Choroid plexus epithelial cell (primary cell): ENCODE measurements at regions not wholly inside any gene's neighbourhood (a gene's known extent, or its start where the extent isn't known, plus 50 kb on each side); places are given as distances from the start of the nearest gene placed in this dataset.

ENCODE experiments used
- DNase-seq: peaks from one replicate; pipeline ENCODE4 v3.0.0-alpha.2; 2010; ENCODE audit warnings: low read depth
- H3K4me3 ChIP-seq: 2 replicates; pipeline ENCODE4 v1.5.1; 2011; ENCODE audit warnings: low read depth, mild to moderate bottlenecking, control low read depth, low read length, moderate library complexity
- TF ChIP-seq, protein P1 (sequence below): conservative IDR thresholded peaks from 2 replicates; pipeline ENCODE4 v1.5.1; 2011; ENCODE audit warnings: low read depth, mild to moderate bottlenecking, control low read depth, inconsistent platforms, low read length, moderate library complexity

GRCh38 chr14:84017495-84017894, 1512.4 kb upstream of the FLRT2 start:
- TF ChIP-seq, protein P1, sequence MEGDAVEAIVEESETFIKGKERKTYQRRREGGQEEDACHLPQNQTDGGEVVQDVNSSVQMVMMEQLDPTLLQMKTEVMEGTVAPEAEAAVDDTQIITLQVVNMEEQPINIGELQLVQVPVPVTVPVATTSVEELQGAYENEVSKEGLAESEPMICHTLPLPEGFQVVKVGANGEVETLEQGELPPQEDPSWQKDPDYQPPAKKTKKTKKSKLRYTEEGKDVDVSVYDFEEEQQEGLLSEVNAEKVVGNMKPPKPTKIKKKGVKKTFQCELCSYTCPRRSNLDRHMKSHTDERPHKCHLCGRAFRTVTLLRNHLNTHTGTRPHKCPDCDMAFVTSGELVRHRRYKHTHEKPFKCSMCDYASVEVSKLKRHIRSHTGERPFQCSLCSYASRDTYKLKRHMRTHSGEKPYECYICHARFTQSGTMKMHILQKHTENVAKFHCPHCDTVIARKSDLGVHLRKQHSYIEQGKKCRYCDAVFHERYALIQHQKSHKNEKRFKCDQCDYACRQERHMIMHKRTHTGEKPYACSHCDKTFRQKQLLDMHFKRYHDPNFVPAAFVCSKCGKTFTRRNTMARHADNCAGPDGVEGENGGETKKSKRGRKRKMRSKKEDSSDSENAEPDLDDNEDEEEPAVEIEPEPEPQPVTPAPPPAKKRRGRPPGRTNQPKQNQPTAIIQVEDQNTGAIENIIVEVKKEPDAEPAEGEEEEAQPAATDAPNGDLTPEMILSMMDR: no peak
- no peak for DNase-seq
- no peak overlapping the region for H3K4me3 ChIP-seq

DNA sequence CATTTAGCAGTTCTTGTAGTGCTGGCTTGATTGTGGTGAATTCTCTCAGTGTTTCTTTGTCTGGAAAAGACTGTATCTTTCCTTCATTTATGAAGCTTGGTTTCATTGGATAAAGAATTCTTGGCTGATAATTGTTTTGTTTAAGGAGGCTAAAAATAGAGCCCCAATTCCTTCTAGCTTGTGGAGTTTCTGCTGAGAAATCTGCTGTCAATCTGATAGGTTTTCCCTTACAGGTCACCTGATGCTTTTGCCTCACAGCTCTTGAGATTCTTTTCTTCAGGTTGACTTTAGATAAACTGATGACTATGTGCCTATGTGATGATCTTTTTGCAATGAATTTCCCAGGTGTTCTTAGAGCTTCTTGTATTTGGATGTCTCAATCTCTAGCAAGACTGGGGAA, 1508.5 kb upstream of the FLRT2 start:
- H3K4me3 ChIP-seq: no peak overlapping the region
- DNase-seq: no peak
- TF ChIP-seq, protein P1: no peak

DNA sequence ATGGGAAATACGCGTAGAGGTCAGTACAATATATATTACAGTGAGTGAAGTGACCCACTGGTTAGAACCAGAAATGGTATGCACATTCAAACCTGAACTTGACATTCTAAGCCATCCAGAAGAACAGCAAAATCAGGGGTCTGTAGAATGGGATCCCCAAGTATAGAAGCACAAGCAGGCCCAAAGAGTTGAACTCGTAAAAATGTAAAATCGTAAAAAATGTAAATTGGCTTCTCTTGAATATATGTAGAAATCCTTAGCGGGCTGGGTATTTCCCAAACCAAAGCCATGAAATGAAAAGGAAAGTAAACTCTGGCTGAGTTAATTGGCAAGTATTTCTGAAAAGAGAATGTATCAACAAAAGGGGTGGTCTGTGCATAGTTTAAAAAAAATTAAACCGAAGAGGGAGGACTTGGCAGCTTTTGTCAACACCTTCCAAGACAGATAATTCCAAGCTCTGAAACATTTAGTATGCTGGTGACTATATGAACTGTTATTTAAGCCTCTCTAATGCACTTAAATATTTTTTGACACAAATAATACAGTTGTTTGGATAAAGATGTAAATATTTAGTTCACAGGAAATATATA, 1505.6 kb upstream of the FLRT2 start:
- DNase-seq: no peak
- no peak overlapping the region for H3K4me3 ChIP-seq
- TF ChIP-seq, protein P1: no peak

- TF ChIP-seq, protein P1: no peak
Measured at GRCh38 chr14:84025106-84026012, 1504.6 kb upstream of the FLRT2 start.

DNA sequence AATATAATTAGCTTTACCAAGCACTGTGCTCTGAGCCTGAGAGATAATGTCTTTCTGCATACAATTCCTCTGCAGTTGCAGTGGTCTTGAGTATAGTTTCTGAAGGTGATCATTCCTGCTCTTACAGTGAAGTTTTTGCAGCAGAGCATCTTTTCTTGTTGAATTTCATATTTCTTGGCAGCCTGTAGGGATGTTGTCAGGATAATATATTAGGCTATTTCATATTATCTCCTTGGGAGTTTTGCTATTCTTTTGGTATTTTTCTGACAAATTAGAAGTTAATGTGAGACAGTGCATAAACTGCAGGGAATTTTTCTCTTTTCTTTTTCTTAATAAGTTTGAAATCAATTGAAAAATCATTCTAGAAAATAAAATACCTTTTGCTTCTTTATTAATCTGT, 1502.6 kb upstream of the FLRT2 start:
- DNase-seq: no peak
- TF ChIP-seq, protein P1: no peak
- H3K4me3 ChIP-seq: no peak overlapping the region

More at GRCh38 chr14:84025106-84026012, 1504.6 kb upstream of the FLRT2 start:
- DNase-seq: no peak
- H3K4me3 ChIP-seq: no peak overlapping the region

DNA sequence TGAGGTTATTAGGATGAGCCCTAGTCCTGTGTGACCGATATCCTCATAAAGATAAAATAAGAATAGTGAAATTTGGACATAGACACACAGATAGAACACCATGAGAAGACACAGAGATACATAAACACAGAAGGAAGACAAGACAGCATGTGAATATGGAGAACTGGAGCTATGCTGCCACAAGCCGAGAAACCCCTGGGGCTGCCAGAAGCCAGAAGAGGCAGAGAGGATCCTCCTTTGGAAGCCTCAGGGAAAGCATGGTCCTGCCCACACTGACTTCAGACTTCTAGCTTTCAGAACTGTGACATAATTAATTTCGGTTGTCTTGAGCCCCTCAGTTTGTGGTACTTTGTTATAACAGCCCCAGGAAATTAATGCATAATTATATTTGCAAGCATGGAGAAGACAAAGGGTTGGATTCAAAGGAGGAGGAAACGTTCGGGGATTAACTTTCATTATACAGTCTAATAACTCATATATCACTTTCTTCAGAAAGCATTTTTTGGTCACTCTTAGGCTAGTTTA, 1501.8 kb upstream of the FLRT2 start:
- TF ChIP-seq, protein P1: no peak
- H3K4me3 ChIP-seq: no peak overlapping the region

More for the DNA sequence above, 1501.8 kb upstream of the FLRT2 start:
- DNase-seq: no peak
